Type B pancreatic cell (in vitro differentiated cells): ENCODE measurements at regions not wholly inside any gene's neighbourhood (a gene's known extent, or its start where the extent isn't known, plus 50 kb on each side); places are given as distances from the start of the nearest gene placed in this dataset.

Experiments
- DNase-seq: peaks from one replicate; pipeline ENCODE4 v3.0.0; 2021; ENCODE audit warnings: mixed read lengths; ENCODE audit not compliant: unreplicated experiment; ENCODE audit errors: extremely low spot score
- H3K27ac Mint-ChIP-seq: 2 replicates; pipeline ENCODE4 v1.8.0; 2021; ENCODE audit warnings: mild to moderate bottlenecking, mixed read lengths
- H3K27me3 Mint-ChIP-seq: 2 replicates; pipeline ENCODE4 v1.8.0; 2021; ENCODE audit warnings: mixed read lengths
- H3K36me3 Mint-ChIP-seq: 2 replicates; pipeline ENCODE4 v1.8.0; 2021; ENCODE audit warnings: mixed read lengths
- H3K4me1 Mint-ChIP-seq: one replicate; pipeline ENCODE4 v1.8.0; 2021; ENCODE audit warnings: mixed read lengths; ENCODE audit not compliant: unreplicated experiment
- H3K4me3 Mint-ChIP-seq: 2 replicates; pipeline ENCODE4 v1.8.0; 2021; ENCODE audit warnings: mild to moderate bottlenecking, mixed read lengths
- H3K9me3 Mint-ChIP-seq: 2 replicates; pipeline ENCODE4 v1.8.0; 2021; ENCODE audit warnings: mixed read lengths
- CTCF ChIP-seq: fragments of 200-600 bp; sonication (generic); conservative IDR thresholded peaks from 2 replicates; pipeline ENCODE4 v1.5.0; 2021; ENCODE audit warnings: antibody characterized with exemption, mild to moderate bottlenecking

GRCh38 chr6:54991761-54992330 lies 145.3 kb downstream of the FAM83B start:
- no peaks in the 10 kb centered on the region for H3K4me1 Mint-ChIP-seq
- no peak for DNase-seq
- no peak overlapping the region for H3K4me3 Mint-ChIP-seq
- no peak overlapping the region for H3K27ac Mint-ChIP-seq
- H3K27me3 Mint-ChIP-seq, result no peaks in the 10 kb centered on the region
- H3K9me3 Mint-ChIP-seq, result no peaks in the 10 kb centered on the region
- TF ChIP-seq CTCF, result no peak
- no peaks in the 10 kb centered on the region for H3K36me3 Mint-ChIP-seq

- no peaks in the 10 kb centered on the region for H3K36me3 Mint-ChIP-seq
- no peak overlapping the region for H3K4me3 Mint-ChIP-seq
These were observed 146.2 kb downstream of the FAM83B start for GRCh38 chr6:54992789-54993188.

GRCh38 chr6:54993294-54993693 lies 146.7 kb downstream of the FAM83B start:
- Mint-ChIP-seq H3K27ac (no peak overlapping the region), H3K27me3 (no peaks in the 10 kb centered on the region), H3K36me3 (no peaks in the 10 kb centered on the region), H3K9me3 (no peaks in the 10 kb centered on the region), H3K4me3 (no peak overlapping the region), H3K4me1 (no peaks in the 10 kb centered on the region)
- no peak for TF ChIP-seq CTCF
- DNase-seq, result no peak

More at GRCh38 chr6:54992789-54993188, 146.2 kb downstream of the FAM83B start:
- no peaks in the 10 kb centered on the region for H3K27me3 Mint-ChIP-seq
- DNase-seq, result no peak
- H3K4me1 Mint-ChIP-seq, result no peaks in the 10 kb centered on the region
- H3K9me3 Mint-ChIP-seq, result no peaks in the 10 kb centered on the region
- H3K27ac Mint-ChIP-seq, result no peak overlapping the region
- TF ChIP-seq CTCF, result peak; percentile 61

- Mint-ChIP-seq H3K4me3 (no peak overlapping the region), H3K27me3 (no peaks in the 10 kb centered on the region), H3K27ac (no peak overlapping the region), H3K36me3 (no peaks in the 10 kb centered on the region), H3K4me1 (no peaks in the 10 kb centered on the region), H3K9me3 (no peaks in the 10 kb centered on the region)
- no peak for TF ChIP-seq CTCF
- DNase-seq, result no peak
These were observed 147.4 kb downstream of the FAM83B start for GRCh38 chr6:54993948-54994347.

GRCh38 chr6:54998576-54998975 lies 152.0 kb downstream of the FAM83B start:
- no peak for DNase-seq
- no peak for TF ChIP-seq CTCF
- Mint-ChIP-seq H3K27me3 (no peaks in the 10 kb centered on the region), H3K4me3 (no peak overlapping the region), H3K27ac (no peak overlapping the region), H3K4me1 (no peaks in the 10 kb centered on the region), H3K9me3 (no peaks in the 10 kb centered on the region), H3K36me3 (no peaks in the 10 kb centered on the region)
